ENCODE measurements at regions not wholly inside any gene's neighbourhood (a gene's known extent, or its start where the extent isn't known, plus 50 kb on each side); places are given as distances from the start of the nearest gene placed in this dataset.
"Not testable (repeated sequence)": the region's sequence is repeated elsewhere in the genome, so short reads cannot be mapped to it uniquely, and the experiment has no call there.

- not testable (repeated sequence) for DNase-seq (ENCODE audit: low read depth)
Measured at GRCh38 chr3:106531771-106532329, 663.0 kb upstream of the CBLB start.

- DNase-seq (ENCODE audit: low read depth) = no peak
Measured at GRCh38 chr3:106533093-106533787, 664.4 kb upstream of the CBLB start.

GRCh38 chr3:106533788-106534160, 665.0 kb upstream of the CBLB start:
- DNase-seq (ENCODE audit: low read depth) = peak; percentile 25

- peak; percentile 82 for DNase-seq (ENCODE audit: low read depth)
Measured at GRCh38 chr3:106534206-106534605, 665.4 kb upstream of the CBLB start.

- DNase-seq (ENCODE audit: low read depth) = no peak
Measured at GRCh38 chr3:106540743-106541142, 671.9 kb upstream of the CBLB start.

GRCh38 chr3:106542101-106542769, 673.4 kb upstream of the CBLB start:
- DNase-seq (ENCODE audit: low read depth) = peak; percentile 86

- no peak for DNase-seq (ENCODE audit: low read depth)
Measured at GRCh38 chr3:106552351-106553043, 683.7 kb upstream of the CBLB start.

GRCh38 chr3:106560451-106560966, 691.7 kb upstream of the CBLB start:
- DNase-seq (ENCODE audit: low read depth) = peak; percentile 98

GRCh38 chr3:106566277-106566676, 697.5 kb upstream of the CBLB start:
- peak; percentile 60 for DNase-seq (ENCODE audit: low read depth)

- DNase-seq (ENCODE audit: low read depth) = no peak
Measured at GRCh38 chr3:106570426-106570825, 701.6 kb upstream of the CBLB start.

- no peak for DNase-seq (ENCODE audit: low read depth)
Measured at GRCh38 chr3:106573605-106574004, 704.8 kb upstream of the CBLB start.

- peak; percentile 61 for DNase-seq (ENCODE audit: low read depth)
Measured at GRCh38 chr3:106575029-106575428, 706.2 kb upstream of the CBLB start.

GRCh38 chr3:106577241-106577640, 708.4 kb upstream of the CBLB start:
- DNase-seq (ENCODE audit: low read depth) = no peak

- DNase-seq (ENCODE audit: low read depth) = no peak
Measured at GRCh38 chr3:106578911-106579310, 710.1 kb upstream of the CBLB start.

GRCh38 chr3:106582151-106582550, 713.3 kb upstream of the CBLB start:
- no peak for DNase-seq (ENCODE audit: low read depth)

GRCh38 chr3:106587551-106587950, 718.7 kb upstream of the CBLB start:
- no peak for DNase-seq (ENCODE audit: low read depth)

- no peak for DNase-seq (ENCODE audit: low read depth)
Measured at GRCh38 chr3:106588739-106589138, 719.9 kb upstream of the CBLB start.

- DNase-seq (ENCODE audit: low read depth) = peak; percentile 45
Measured at GRCh38 chr3:106589311-106589942, 720.6 kb upstream of the CBLB start.

- no peak for DNase-seq (ENCODE audit: low read depth)
Measured at GRCh38 chr3:106590216-106590615, 721.4 kb upstream of the CBLB start.

GRCh38 chr3:106593381-106593780, 724.6 kb upstream of the CBLB start:
- no peak for DNase-seq (ENCODE audit: low read depth)

- DNase-seq (ENCODE audit: low read depth) = peak; percentile 83
Measured at GRCh38 chr3:106609666-106610301, 741.0 kb upstream of the CBLB start.
